ENCODE measurements at regions not wholly inside any gene's neighbourhood (a gene's known extent, or its start where the extent isn't known, plus 50 kb on each side); places are given as distances from the start of the nearest gene placed in this dataset.

DNA sequence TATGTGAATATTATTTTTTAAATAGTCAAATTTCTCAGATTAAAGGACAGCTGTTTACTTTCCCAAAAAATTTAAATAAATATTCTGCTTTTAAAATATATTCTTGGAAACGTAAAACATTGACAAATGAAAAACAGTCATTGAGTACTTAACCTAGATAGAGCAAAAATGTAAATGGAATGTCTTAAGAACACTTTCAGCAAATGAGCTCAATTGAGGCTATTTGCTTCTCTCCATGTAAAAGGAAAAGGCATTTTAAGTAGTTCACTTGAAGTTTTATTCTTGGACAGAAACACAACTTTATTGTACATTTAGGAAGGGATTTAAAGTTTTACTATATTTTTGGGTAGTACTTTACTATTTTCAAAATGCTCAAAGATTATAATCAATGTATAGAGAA is 983.6 kb upstream of the TYRP1 start:
- TF ChIP-seq, protein P1, sequence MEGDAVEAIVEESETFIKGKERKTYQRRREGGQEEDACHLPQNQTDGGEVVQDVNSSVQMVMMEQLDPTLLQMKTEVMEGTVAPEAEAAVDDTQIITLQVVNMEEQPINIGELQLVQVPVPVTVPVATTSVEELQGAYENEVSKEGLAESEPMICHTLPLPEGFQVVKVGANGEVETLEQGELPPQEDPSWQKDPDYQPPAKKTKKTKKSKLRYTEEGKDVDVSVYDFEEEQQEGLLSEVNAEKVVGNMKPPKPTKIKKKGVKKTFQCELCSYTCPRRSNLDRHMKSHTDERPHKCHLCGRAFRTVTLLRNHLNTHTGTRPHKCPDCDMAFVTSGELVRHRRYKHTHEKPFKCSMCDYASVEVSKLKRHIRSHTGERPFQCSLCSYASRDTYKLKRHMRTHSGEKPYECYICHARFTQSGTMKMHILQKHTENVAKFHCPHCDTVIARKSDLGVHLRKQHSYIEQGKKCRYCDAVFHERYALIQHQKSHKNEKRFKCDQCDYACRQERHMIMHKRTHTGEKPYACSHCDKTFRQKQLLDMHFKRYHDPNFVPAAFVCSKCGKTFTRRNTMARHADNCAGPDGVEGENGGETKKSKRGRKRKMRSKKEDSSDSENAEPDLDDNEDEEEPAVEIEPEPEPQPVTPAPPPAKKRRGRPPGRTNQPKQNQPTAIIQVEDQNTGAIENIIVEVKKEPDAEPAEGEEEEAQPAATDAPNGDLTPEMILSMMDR (IDR thresholded peaks at IDR 0.05) = no peak
- no peak for TF ChIP-seq ZFX (IDR thresholded peaks at IDR 0.05; ENCODE audit: borderline replicate concordance)

All from 22Rv1 (cell line).